ENCODE measurements at regions not wholly inside any gene's neighbourhood (a gene's known extent, or its start where the extent isn't known, plus 50 kb on each side); places are given as distances from the start of the nearest gene placed in this dataset.

DNA sequence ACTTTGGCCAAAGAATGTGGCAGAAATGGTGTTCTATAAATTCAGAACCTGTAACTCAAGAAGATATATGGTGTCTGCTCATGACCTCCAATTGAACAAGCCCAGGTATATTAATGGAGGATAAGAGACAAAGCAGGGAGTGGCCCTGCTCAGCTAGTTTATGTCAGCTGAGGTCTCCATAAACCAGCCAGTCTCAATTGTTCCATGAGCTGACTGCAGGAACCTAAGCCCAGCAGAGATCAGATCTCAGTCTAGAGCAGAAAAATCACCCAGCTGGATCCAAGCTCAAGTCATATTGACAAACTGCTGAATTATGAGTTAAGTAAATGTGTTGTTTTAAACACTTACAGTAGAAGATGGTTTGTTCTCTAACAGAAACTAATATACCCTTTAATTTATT lies 105.5 kb upstream of the SGCE start:
- H3K27me3 ChIP-seq (replicated peaks; ENCODE audit: insufficient read depth, low read length), result no peaks in the 10 kb centered on the region
- no peaks in the 10 kb centered on the region for H4K20me1 ChIP-seq (ENCODE audit: insufficient read depth, low read length)
- H3K9me2 ChIP-seq (replicated peaks; ENCODE audit: insufficient read depth, low read length), result no peaks in the 10 kb centered on the region
- no peaks in the 10 kb centered on the region for H3K36me3 ChIP-seq (replicated peaks; ENCODE audit: insufficient read depth, low read length)
- no peak overlapping the region for H3K4me3 ChIP-seq (ENCODE audit: low read length)
- no peak overlapping the region for H2AFZ ChIP-seq (ENCODE audit: low read length)
- no peak overlapping the region for H3K4me2 ChIP-seq (ENCODE audit: low read depth, low read length)
- no peak for DNase-seq
- no peak for TF ChIP-seq CTCF (IDR thresholded peaks at IDR 0.05; ENCODE audit: low read length)
- TF ChIP-seq EZH2phosphoT487 (IDR thresholded peaks at IDR 0.05; ENCODE audit: low read length), result no peak
- TF ChIP-seq EZH2 (optimal IDR thresholded peaks at IDR 0.05; ENCODE audit: low read depth, low read length), result no peak
- no peaks in the 10 kb centered on the region for H3K79me2 ChIP-seq (ENCODE audit: low read length)
- H3K9ac ChIP-seq (ENCODE audit: low read length), result no peak overlapping the region
- no peaks in the 10 kb centered on the region for H3F3A ChIP-seq (ENCODE audit: insufficient read depth, low read length)
- H3K27ac ChIP-seq (ENCODE audit: low read length), result no peak overlapping the region
- no peaks in the 10 kb centered on the region for H3K9me3 ChIP-seq (replicated peaks; ENCODE audit: insufficient read depth, low read length)
- H3K4me1 ChIP-seq (ENCODE audit: low read length), result no peaks in the 10 kb centered on the region

DNA sequence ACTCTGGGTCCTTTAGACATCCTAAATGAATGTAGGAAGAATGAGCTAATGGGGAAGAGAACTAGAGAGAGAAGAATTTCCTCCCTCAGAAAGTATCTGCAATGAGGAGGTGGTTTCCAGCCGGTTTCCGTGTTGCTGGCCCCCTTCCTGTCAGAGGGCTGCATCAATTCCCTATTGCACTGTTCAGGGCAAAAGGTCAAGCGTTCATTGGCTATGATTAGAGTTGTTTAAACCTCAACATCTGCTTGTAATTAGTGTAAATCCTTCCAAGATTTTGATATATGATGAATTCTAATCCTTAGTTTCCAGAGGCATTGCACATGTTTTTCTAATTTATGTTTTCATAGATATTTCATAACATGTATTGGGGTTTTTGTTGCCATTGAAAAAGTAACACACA lies 107.3 kb upstream of the SGCE start:
- H2AFZ ChIP-seq (ENCODE audit: low read length), result no peak overlapping the region
- H3K9ac ChIP-seq (ENCODE audit: low read length), result no peak overlapping the region
- DNase-seq, result no peak
- H3K4me2 ChIP-seq (ENCODE audit: low read depth, low read length), result no peak overlapping the region
- H3K36me3 ChIP-seq (replicated peaks; ENCODE audit: insufficient read depth, low read length), result no peaks in the 10 kb centered on the region
- no peaks in the 10 kb centered on the region for H3K27me3 ChIP-seq (replicated peaks; ENCODE audit: insufficient read depth, low read length)
- no peaks in the 10 kb centered on the region for H4K20me1 ChIP-seq (ENCODE audit: insufficient read depth, low read length)
- no peaks in the 10 kb centered on the region for H3K79me2 ChIP-seq (ENCODE audit: low read length)
- H3F3A ChIP-seq (ENCODE audit: insufficient read depth, low read length), result no peaks in the 10 kb centered on the region
- no peaks in the 10 kb centered on the region for H3K9me2 ChIP-seq (replicated peaks; ENCODE audit: insufficient read depth, low read length)
- no peak overlapping the region for H3K4me3 ChIP-seq (ENCODE audit: low read length)
- no peak overlapping the region for H3K27ac ChIP-seq (ENCODE audit: low read length)
- H3K4me1 ChIP-seq (ENCODE audit: low read length), result no peaks in the 10 kb centered on the region
- TF ChIP-seq CTCF (IDR thresholded peaks at IDR 0.05; ENCODE audit: low read length) (no peak), EZH2phosphoT487 (IDR thresholded peaks at IDR 0.05; ENCODE audit: low read length) (no peak), EZH2 (optimal IDR thresholded peaks at IDR 0.05; ENCODE audit: low read depth, low read length) (no peak)
- no peaks in the 10 kb centered on the region for H3K9me3 ChIP-seq (replicated peaks; ENCODE audit: insufficient read depth, low read length)

DNA sequence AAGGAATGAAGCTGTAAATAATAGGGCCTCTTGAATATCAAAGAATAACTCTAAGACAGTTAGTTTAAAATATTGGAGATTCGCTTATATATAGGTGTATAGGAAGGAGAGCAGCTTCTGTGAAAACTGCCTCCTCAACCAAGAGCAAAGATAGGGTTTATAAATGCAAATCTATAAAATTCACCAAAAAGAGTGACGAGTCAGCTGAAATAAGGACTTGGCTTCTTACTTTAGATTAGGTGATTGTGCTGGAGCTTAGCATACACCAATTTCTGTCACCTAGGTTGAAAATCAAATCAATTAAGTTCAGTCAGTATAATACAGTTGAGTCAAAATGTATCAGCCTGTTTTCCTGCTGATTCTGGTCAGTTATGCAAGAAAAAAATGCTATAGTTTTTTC lies 113.8 kb upstream of the SGCE start:
- Histone ChIP-seq H3K79me2 (ENCODE audit: low read length) (no peaks in the 10 kb centered on the region), H4K20me1 (ENCODE audit: insufficient read depth, low read length) (no peaks in the 10 kb centered on the region; the same call in 1 of the 2 replicates), H3K9me3 (replicated peaks; ENCODE audit: insufficient read depth, low read length) (no peaks in the 10 kb centered on the region), H2AFZ (ENCODE audit: low read length) (no peak overlapping the region), H3K4me1 (ENCODE audit: low read length) (no peaks in the 10 kb centered on the region), H3F3A (ENCODE audit: insufficient read depth, low read length) (no peaks in the 10 kb centered on the region), H3K27me3 (replicated peaks; ENCODE audit: insufficient read depth, low read length) (no peaks in the 10 kb centered on the region), H3K4me2 (ENCODE audit: low read depth, low read length) (no peak overlapping the region), H3K9me2 (replicated peaks; ENCODE audit: insufficient read depth, low read length) (no peaks in the 10 kb centered on the region), H3K4me3 (ENCODE audit: low read length) (no peak overlapping the region), H3K36me3 (replicated peaks; ENCODE audit: insufficient read depth, low read length) (no peaks in the 10 kb centered on the region), H3K9ac (ENCODE audit: low read length) (no peak overlapping the region), H3K27ac (ENCODE audit: low read length) (no peak overlapping the region)
- TF ChIP-seq EZH2 (optimal IDR thresholded peaks at IDR 0.05; ENCODE audit: low read depth, low read length) (no peak), CTCF (IDR thresholded peaks at IDR 0.05; ENCODE audit: low read length) (no peak), EZH2phosphoT487 (IDR thresholded peaks at IDR 0.05; ENCODE audit: low read length) (no peak)
- no peak for DNase-seq

Measured in MM.1S (cell line).